Activated naive CD8-positive, alpha-beta T cell treated with anti-CD3 and anti-CD28 coated beads, Interleukin-2, amount 50 U/mL, for 24 hours (primary cell): ENCODE measurements at regions not wholly inside any gene's neighbourhood (a gene's known extent, or its start where the extent isn't known, plus 50 kb on each side); places are given as distances from the start of the nearest gene placed in this dataset.
"Not testable (repeated sequence)": the region's sequence is repeated elsewhere in the genome, so short reads cannot be mapped to it uniquely, and the experiment has no call there.

ENCODE experiments used
- ATAC-seq: fragments of 150-1000 bp; cut with Tn5 transposase; one replicate; pipeline ENCODE4 v1.10.0; 2021
- DNase-seq: peaks from one replicate; pipeline ENCODE4 v3.0.0; 2021
- H3K27ac Mint-ChIP-seq: one replicate; pipeline ENCODE4 v1.8.0; 2021; ENCODE audit warnings: mild to moderate bottlenecking, mixed read lengths
- H3K27me3 Mint-ChIP-seq: one replicate; pipeline ENCODE4 v1.8.0; 2021; ENCODE audit warnings: mixed read lengths
- H3K36me3 Mint-ChIP-seq: one replicate; pipeline ENCODE4 v1.8.0; 2021; ENCODE audit warnings: low read depth, mixed read lengths
- H3K4me1 Mint-ChIP-seq: one replicate; pipeline ENCODE4 v1.8.0; 2021; ENCODE audit warnings: mixed read lengths
- H3K4me3 Mint-ChIP-seq: one replicate; pipeline ENCODE4 v1.8.0; 2021; ENCODE audit warnings: mild to moderate bottlenecking, moderate library complexity, mixed read lengths
- H3K9me3 Mint-ChIP-seq: one replicate; pipeline ENCODE4 v1.8.0; 2021; ENCODE audit warnings: mixed read lengths

DNA sequence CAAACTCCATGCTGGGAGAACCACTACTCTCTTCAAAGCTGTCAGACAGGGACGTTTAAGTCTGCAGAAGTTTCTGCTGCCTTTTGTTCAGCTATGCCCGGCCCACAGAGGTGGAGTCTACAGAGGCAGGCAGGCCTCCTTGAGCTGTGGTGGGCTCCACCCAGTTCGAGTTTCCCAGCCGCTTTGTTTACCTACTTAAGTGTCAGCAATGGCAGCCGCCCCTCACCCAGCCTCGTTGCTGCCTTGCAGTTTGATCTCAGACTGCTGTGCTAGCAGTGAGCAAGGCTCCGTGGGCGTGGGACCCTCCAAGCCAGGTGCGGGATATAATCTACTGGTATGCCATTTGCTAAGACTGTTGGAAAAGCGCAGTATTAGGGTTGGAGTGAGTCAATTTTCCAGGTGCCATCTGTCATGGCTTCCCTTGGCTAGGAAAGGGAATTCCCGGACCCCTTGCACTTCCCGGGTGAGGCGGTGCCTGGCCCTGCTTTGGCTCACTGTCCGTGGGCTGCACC lies 190.7 kb downstream of the TTC6 start:
- not testable (repeated sequence) for H3K4me1 Mint-ChIP-seq, H3K36me3 Mint-ChIP-seq, H3K4me3 Mint-ChIP-seq, H3K9me3 Mint-ChIP-seq, ATAC-seq, H3K27ac Mint-ChIP-seq, H3K27me3 Mint-ChIP-seq, DNase-seq

DNA sequence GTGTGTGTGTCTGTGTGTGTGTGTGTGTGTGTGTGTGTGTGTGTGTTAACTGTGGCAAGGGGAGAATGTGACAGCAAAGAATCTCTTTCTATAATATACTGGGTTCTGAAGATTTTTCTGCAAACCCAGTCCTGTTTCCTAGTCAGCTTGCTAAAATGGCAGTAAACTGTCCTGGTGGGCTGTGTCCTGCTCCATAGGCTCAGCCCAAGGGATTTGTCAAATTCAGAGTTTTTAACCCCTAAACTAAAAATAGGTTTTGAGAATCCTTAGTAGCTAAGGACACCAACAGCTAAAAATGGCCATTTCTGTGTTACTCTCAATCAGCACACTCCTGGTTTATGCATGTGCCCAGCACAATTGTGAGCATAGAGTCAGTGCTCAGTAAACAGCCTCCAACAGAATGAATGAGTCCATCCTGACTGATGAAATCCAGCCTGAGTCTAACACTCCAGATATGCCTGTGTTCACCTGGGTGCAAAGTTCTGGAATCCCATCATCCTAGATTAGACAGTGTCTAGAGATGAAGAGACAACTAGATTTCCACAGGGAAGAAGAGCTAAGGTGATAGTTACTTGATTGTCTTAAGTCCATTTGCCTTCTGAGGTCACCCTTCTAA lies 192.6 kb downstream of the TTC6 start:
- Mint-ChIP-seq H3K27me3 (no peaks in the 10 kb centered on the region), H3K9me3 (no peaks in the 10 kb centered on the region), H3K36me3 (no peaks in the 10 kb centered on the region), H3K4me1 (no peaks in the 10 kb centered on the region), H3K4me3 (no peak overlapping the region), H3K27ac (no peak overlapping the region)
- ATAC-seq (no peak), DNase-seq (no peak)

DNA sequence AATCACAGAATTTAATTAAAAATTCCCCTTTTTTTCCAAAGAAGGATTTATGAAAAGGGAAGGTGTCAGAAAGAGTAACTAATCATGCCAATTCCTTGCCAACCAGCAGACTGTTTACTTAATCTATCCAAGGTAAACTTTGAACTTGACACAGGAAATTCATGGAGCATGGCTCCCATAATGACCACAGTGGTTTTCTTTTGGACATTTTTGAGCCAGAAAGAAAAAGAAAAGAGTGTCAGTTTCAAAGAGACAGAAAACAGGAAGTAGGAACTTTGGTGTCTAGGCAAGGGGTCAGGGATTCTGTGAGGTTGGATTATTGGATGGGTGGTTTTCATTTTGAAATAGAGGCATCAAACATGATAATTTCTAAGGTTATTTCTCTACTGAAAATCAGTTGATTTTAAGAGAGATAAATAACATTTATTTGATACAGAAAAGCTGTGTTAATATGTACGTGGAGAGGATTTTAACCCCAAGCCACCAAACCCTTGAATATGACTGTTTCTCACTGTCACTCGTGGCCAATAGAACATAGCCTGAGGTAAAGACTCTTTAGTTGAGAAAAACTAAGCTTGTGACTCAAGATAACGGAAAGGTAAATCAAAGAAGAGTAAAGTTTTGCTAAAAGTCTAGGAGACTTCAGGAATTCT lies 196.1 kb downstream of the TTC6 start:
- no peaks in the 10 kb centered on the region for H3K9me3 Mint-ChIP-seq
- H3K4me1 Mint-ChIP-seq: no peaks in the 10 kb centered on the region
- no peak overlapping the region for H3K4me3 Mint-ChIP-seq
- H3K27me3 Mint-ChIP-seq: no peaks in the 10 kb centered on the region
- no peaks in the 10 kb centered on the region for H3K36me3 Mint-ChIP-seq
- ATAC-seq: no peak
- DNase-seq: no peak
- H3K27ac Mint-ChIP-seq: no peak overlapping the region

DNA sequence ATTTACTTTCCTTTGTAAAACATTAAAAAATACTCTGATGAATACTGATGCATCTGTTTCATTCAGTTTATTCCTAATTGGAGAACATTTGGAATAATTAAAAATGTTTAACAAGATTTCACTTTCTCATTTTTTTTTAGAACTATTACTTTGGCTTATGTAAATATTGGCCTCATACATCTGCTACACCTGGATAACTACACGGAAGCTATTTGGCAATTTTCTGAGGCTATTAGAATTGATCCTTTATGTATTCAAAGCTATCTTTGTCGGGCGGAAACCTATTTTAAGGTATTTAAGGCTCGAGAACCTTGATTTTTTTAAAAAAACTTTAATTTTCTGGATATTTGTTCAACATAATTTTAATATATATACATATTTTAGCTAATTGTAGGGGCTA lies 196.7 kb downstream of the TTC6 start:
- Mint-ChIP-seq H3K27ac (no peak overlapping the region), H3K9me3 (no peaks in the 10 kb centered on the region), H3K4me1 (no peaks in the 10 kb centered on the region), H3K4me3 (no peak overlapping the region), H3K27me3 (no peaks in the 10 kb centered on the region), H3K36me3 (no peaks in the 10 kb centered on the region)
- ATAC-seq (no peak), DNase-seq (no peak)

DNA sequence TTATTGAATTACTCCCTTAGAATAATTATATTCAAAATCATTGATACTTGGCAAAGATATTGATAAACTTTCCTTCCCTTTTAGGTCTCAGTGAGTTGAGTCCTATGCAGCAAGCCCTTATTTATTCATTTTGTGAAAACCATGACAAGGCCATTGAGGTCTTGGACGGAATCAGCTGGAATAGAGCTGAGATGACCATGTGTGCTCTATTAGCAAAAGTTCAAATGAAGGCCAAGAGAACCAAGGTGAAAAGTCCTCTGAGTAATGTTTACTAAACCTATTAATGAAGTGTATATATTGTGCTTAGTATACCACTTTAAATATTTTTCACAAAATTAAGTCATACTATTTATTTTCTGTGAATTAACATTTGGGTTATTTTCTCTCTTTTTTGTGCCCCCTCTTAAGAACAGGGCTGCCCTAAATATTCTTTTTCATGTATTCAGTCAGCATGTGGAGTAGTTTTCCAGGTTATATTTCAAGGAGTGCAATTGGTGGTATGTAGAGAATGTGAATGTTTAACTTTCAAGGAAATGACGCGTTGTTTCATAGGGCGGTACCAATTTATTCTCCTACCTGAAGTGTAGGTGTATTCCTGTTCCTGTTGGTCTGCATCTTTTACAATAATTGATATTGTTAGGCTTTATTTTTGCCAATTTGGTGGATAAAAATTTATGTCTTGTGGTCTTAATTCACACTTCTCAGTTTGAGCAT lies 201.4 kb downstream of the TTC6 start:
- H3K9me3 Mint-ChIP-seq: peaks cover 8% of the 10 kb centered on the region
- no peaks in the 10 kb centered on the region for H3K36me3 Mint-ChIP-seq
- no peak for ATAC-seq
- no peak for DNase-seq
- H3K4me3 Mint-ChIP-seq: no peak overlapping the region
- H3K4me1 Mint-ChIP-seq: no peaks in the 10 kb centered on the region
- H3K27me3 Mint-ChIP-seq: no peaks in the 10 kb centered on the region
- H3K27ac Mint-ChIP-seq: no peak overlapping the region

DNA sequence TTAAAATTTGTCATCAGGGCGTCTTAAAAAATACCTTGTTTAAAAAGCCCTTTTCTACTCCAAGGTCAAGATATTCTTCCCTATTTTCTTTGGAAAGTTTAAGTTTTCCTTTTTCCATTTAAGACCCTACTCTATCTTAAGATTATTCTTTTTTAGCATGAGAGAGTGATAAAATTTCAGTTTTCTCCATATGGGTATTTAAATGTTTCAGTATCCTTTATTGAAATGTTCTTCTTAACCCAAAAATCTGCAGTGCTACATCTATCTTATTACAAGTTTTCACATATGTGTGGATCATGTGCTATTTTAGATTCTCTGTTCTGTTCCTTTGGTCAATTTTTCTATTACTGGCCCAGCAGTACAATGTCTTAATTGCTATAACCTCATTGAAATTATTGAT lies 202.2 kb downstream of the TTC6 start:
- ATAC-seq (no peak), DNase-seq (no peak)
- Mint-ChIP-seq H3K4me3 (no peak overlapping the region), H3K27ac (no peak overlapping the region), H3K36me3 (no peaks in the 10 kb centered on the region), H3K9me3 (peaks cover 9% of the 10 kb centered on the region), H3K27me3 (no peaks in the 10 kb centered on the region), H3K4me1 (no peaks in the 10 kb centered on the region)

GRCh38 chr14:37807722-37808121 lies 212.3 kb downstream of the TTC6 start:
- Mint-ChIP-seq H3K27me3 (no peaks in the 10 kb centered on the region), H3K36me3 (no peaks in the 10 kb centered on the region), H3K9me3 (no peaks in the 10 kb centered on the region), H3K4me1 (no peaks in the 10 kb centered on the region), H3K4me3 (no peak overlapping the region), H3K27ac (no peak overlapping the region)
- no peak for DNase-seq
- no peak for ATAC-seq

- no peaks in the 10 kb centered on the region for H3K36me3 Mint-ChIP-seq
- H3K27ac Mint-ChIP-seq: no peak overlapping the region
- H3K27me3 Mint-ChIP-seq: no peaks in the 10 kb centered on the region
- H3K4me1 Mint-ChIP-seq: no peaks in the 10 kb centered on the region
- no peak for DNase-seq
- H3K9me3 Mint-ChIP-seq: no peaks in the 10 kb centered on the region
- no peak for ATAC-seq
- H3K4me3 Mint-ChIP-seq: no peak overlapping the region
These were observed 214.8 kb downstream of the TTC6 start for GRCh38 chr14:37810094-37810801.

DNA sequence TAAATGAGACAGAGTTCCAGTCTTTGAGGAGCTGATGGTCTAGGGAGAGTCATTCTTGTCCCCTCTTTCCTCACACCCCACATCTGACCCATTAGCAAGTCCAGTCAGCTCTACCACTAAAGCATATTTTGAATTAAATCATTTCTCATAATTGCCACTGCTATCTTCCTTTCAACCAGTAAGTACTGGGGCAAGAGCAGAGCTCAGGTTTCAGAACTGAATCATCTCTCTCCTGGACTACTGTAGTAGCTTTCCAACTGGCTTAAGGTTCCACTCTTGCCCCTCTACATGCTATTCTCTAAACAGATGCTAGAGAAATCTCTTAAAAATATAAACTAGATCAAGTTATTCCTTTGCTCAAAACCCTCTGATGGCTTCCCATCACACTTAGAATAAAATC lies 218.3 kb downstream of the TTC6 start:
- Mint-ChIP-seq H3K4me3 (no peak overlapping the region), H3K9me3 (no peaks in the 10 kb centered on the region), H3K36me3 (no peaks in the 10 kb centered on the region), H3K27ac (no peak overlapping the region), H3K4me1 (no peaks in the 10 kb centered on the region), H3K27me3 (no peaks in the 10 kb centered on the region)
- DNase-seq: no peak
- no peak for ATAC-seq

DNA sequence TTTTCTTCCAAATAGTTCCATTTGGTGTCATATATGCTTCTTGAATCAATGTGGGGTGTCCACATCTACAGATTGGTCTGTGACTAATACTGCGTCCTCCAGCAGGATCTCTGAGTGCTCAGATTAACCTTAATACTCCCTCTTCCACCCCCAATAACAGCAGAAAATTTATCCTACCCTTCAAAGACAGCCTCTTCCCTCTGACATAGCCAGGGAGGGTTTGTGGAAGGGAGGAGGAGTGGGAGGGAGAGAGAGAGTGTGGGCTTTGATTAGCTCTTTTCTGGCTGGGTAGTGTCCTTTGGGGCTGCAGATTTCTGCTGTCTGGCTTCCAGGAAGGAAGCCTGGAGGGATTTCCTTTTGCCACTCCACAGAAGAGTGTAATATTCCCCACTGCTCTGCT lies 220.7 kb downstream of the TTC6 start:
- Mint-ChIP-seq H3K27me3 (no peaks in the 10 kb centered on the region), H3K4me1 (no peaks in the 10 kb centered on the region)
- no peak for DNase-seq

DNA sequence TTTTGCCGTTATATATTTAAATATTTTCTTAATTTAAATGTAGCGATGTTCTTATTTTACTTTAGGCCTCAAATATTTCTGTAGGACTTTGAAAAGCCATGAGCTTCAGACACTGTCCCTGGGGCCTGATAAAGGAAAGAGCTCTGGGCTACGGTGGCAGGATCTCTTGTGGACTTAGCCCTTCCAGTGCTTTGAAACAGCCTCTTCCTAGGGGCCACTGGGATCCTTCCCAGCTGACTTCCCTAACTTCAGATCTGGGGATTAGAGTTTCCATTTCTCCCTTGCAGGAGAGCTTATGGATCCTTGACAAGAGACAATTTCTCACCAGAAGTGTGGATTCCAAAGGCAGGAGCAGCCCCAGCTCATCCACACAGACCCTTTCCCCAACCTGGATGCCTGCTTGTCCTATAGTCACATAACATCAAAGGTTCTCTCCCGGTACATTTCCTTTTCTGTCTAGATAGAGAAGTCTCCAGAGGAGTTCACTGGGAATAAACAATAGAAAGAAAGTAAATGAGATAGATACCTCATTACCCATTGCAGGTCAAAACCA lies 221.4 kb downstream of the TTC6 start:
- ATAC-seq: no peak
- Mint-ChIP-seq H3K4me3 (no peak overlapping the region), H3K36me3 (no peaks in the 10 kb centered on the region), H3K27me3 (no peaks in the 10 kb centered on the region), H3K9me3 (no peaks in the 10 kb centered on the region), H3K27ac (no peak overlapping the region), H3K4me1 (no peaks in the 10 kb centered on the region)
- no peak for DNase-seq

More for the DNA sequence above, 220.7 kb downstream of the TTC6 start:
- Mint-ChIP-seq H3K9me3 (no peaks in the 10 kb centered on the region), H3K36me3 (no peaks in the 10 kb centered on the region), H3K4me3 (no peak overlapping the region), H3K27ac (no peak overlapping the region)
- ATAC-seq: no peak

DNA sequence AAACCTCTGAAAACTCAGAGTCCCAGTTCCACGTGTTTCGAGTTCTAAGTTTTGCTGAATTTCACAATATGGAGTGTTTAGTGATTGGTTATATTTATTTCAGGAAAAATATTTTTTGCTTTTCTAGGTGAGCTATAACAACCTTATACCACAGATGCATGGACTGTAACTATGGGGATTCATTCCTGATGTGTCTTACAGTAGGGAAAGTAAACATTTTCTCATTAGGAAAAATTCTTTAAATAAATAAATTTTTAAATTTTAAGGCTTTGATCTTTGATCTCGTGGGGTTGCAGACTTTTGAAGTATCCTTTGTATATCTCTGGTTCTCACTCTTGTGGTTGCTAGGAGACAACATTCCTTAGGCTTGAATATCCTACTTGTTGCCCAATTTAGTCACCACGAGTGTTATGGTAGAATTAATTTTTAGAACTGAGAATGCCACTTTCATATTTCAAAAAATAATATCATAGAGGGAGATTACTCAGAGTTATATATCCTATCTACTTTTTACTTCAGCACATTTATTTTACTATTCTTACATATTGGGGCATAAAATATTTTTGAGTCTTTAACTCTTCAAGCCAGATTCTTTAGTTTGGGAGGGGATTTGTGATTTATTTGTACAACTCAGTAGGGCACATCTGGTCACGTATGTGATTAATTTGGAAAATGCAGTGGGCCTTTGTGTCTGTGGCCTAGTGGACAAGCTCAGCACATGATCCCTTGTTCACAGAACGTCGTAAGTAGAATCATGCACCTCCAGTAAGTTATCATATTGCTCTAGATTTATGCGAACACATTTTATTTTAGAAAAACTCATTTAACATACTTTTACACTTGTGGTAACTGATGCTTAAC lies 224.0 kb downstream of the TTC6 start:
- Mint-ChIP-seq H3K27ac (no peak overlapping the region), H3K4me1 (no peaks in the 10 kb centered on the region), H3K36me3 (no peaks in the 10 kb centered on the region), H3K27me3 (no peaks in the 10 kb centered on the region), H3K9me3 (no peaks in the 10 kb centered on the region), H3K4me3 (no peak overlapping the region)
- DNase-seq (no peak), ATAC-seq (no peak)

DNA sequence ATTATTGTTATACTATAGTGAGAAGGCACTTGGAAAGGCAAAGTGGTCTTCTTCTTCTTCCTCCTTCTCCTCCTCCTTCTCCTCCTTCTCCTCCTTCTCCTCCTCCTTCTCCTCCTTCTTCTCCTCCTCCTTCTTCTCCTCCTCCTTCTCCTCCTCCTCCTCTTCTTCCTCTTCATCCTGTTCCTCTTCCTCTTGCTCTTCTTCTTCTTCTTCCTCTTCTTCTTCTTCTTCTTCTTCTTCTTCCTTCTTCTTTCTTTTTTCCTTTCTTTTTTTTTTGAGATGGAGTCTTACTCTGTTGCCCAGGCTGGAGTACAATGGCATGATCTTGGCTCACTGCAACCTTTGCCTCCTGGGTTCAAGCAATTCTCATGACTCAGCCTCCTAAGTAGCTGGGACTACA lies 225.4 kb downstream of the TTC6 start:
- not testable (repeated sequence) for ATAC-seq, DNase-seq, H3K36me3 Mint-ChIP-seq, H3K4me3 Mint-ChIP-seq, H3K27me3 Mint-ChIP-seq, H3K9me3 Mint-ChIP-seq, H3K27ac Mint-ChIP-seq, H3K4me1 Mint-ChIP-seq
